Endothelial cell of umbilical vein (primary cell): ENCODE measurements at regions not wholly inside any gene's neighbourhood (a gene's known extent, or its start where the extent isn't known, plus 50 kb on each side); places are given as distances from the start of the nearest gene placed in this dataset.

ENCODE experiments used
- BruUV-seq: library from RNA; stranded (reverse); fragments of 400-500 nt; replicated peaks from 2 replicates; lab custom pipeline; 2021; lab: Mats Ljungman, UMichigan
- CTCF ChIA-PET: fragments of 300-600, 350-600 bp; sonication (Branson Sonifier 250); formaldehyde crosslinking; loops from one replicate; lab custom pipeline; 2021; ENCODE audit warnings: antibody characterized with exemption, inconsistent platforms; lab: Charles Lee
- POLR2A ChIA-PET: fragments of 300-600, 350-600 bp; sonication (Branson Sonifier 250); formaldehyde crosslinking; loops from one replicate; lab custom pipeline; 2021; ENCODE audit warnings: antibody characterized with exemption, inconsistent platforms; lab: Charles Lee
- DNase-seq: peaks from one replicate; pipeline ENCODE4 v3.0.0-alpha.2; 2011; ENCODE audit warnings: low read depth, low spot score
- FAIRE-seq: peaks from 2 replicates; lab custom pipeline; 2011; peaks lifted over from hg19 to GRCh38; lab: Jason Lieb, UNC
- H2AFZ ChIP-seq: 2 replicates; pipeline ENCODE4 v1.6.0; 2012; ENCODE audit warnings: low read depth, low read length, control low read depth, inconsistent platforms
- H3K27ac ChIP-seq: 2 replicates; pipeline ENCODE4 v1.5.1; 2011; ENCODE audit warnings: low read depth, mild to moderate bottlenecking, control low read depth, low read length, moderate library complexity; ENCODE audit not compliant: insufficient read depth
- H3K27me3 ChIP-seq, 2 experiments: 2 replicates each; pipeline versions ENCODE4 v1.6.0 to v1.6.1; 2011; ENCODE audit warnings: low read length in 2 of 2, mixed read lengths in 1 of 2; ENCODE audit not compliant: control insufficient read depth in 2 of 2, insufficient read depth in 2 of 2
- H3K36me3 ChIP-seq, 2 experiments: 2 replicates in 1 of 2; 3 replicates in 1 of 2; pipeline ENCODE4 v1.5.1; 2011; ENCODE audit warnings: low read length in 2 of 2, mild to moderate bottlenecking in 1 of 2, moderate library complexity in 1 of 2; ENCODE audit not compliant: control insufficient read depth in 2 of 2, insufficient read depth in 2 of 2; ENCODE audit errors: extremely low read depth in 1 of 2
- H3K4me1 ChIP-seq: 3 replicates; pipeline ENCODE4 v1.5.1; 2011; ENCODE audit warnings: mild to moderate bottlenecking, low read length; ENCODE audit not compliant: control insufficient read depth, insufficient read depth; ENCODE audit errors: extremely low read depth
- H3K4me2 ChIP-seq: 2 replicates; pipeline ENCODE4 v1.6.1; 2011; ENCODE audit warnings: low read length, control low read depth, mixed read lengths; ENCODE audit not compliant: insufficient read depth
- H3K4me3 ChIP-seq, 3 experiments: fragments of 200-600 bp in 1 of 3; sonication (generic), shearing (Covaris generic) in 1 of 3; replicated peaks in 1 of 3; 2 replicates each; pipeline ENCODE4 v1.5.1; 2011 to 2016; ENCODE audit warnings: control low read depth in 3 of 3, low read length in 3 of 3, mild to moderate bottlenecking in 2 of 3, inconsistent platforms in 1 of 3, low read depth in 1 of 3, moderate library complexity in 1 of 3; ENCODE audit not compliant: insufficient read depth in 1 of 3
- H3K79me2 ChIP-seq: 2 replicates; pipeline ENCODE4 v1.6.0; 2012; ENCODE audit warnings: low read length, inconsistent platforms; ENCODE audit not compliant: control insufficient read depth, insufficient read depth
- H3K9ac ChIP-seq: replicated peaks from 2 replicates; pipeline ENCODE3; 2011; ENCODE audit warnings: low read length, control low read depth; ENCODE audit not compliant: insufficient read depth; ENCODE audit errors: extremely low read depth
- H3K9me1 ChIP-seq: replicated peaks from 3 replicates; pipeline ENCODE4 v1.6.0; 2011; ENCODE audit warnings: mild to moderate bottlenecking, low read length; ENCODE audit not compliant: control insufficient read depth, insufficient read depth; ENCODE audit errors: extremely low read depth
- H3K9me3 ChIP-seq: replicated peaks from 2 replicates; pipeline ENCODE4 v1.5.1; 2012; ENCODE audit warnings: low read length, inconsistent platforms; ENCODE audit not compliant: control insufficient read depth, insufficient read depth
- H4K20me1 ChIP-seq: replicated peaks from 2 replicates; pipeline ENCODE3; 2011; ENCODE audit warnings: mild to moderate bottlenecking, low read length; ENCODE audit not compliant: control insufficient read depth, insufficient read depth; ENCODE audit errors: extremely low read depth
- CTCF ChIP-seq, 2 donors: IDR thresholded peaks; 1 replicate in 1 of 2; 2 replicates in 1 of 2; pipeline ENCODE4 v1.5.1; 2011; ENCODE audit warnings: low read length in 2 of 2, mild to moderate bottlenecking in 2 of 2, moderate library complexity in 2 of 2, control low read depth in 1 of 2, inconsistent platforms in 1 of 2, low read depth in 1 of 2; ENCODE audit not compliant: insufficient read depth in 1 of 2; ENCODE audit errors: extremely low read depth in 1 of 2
- EZH2 ChIP-seq: IDR thresholded peaks from 2 replicates; pipeline ENCODE4 v1.6.1; 2012; ENCODE audit warnings: borderline replicate concordance, low read depth, mild to moderate bottlenecking, moderate library complexity, low read length, inconsistent platforms; ENCODE audit not compliant: severe bottlenecking
- FOS ChIP-seq: IDR thresholded peaks from 2 replicates; pipeline ENCODE4 v1.6.1; 2011; ENCODE audit warnings: mild to moderate bottlenecking, low read length, moderate library complexity, borderline replicate concordance; ENCODE audit not compliant: insufficient read depth
- GATA2 ChIP-seq: IDR thresholded peaks from 2 replicates; pipeline ENCODE4 v1.7.0; 2011; ENCODE audit warnings: low read depth, mild to moderate bottlenecking, moderate library complexity, mixed read lengths, low read length; ENCODE audit not compliant: insufficient read length, insufficient read depth
- JUN ChIP-seq: IDR thresholded peaks from 2 replicates; pipeline ENCODE4 v1.6.1; 2011; ENCODE audit warnings: borderline replicate concordance, low read depth; ENCODE audit not compliant: insufficient read length, insufficient read depth
- MAX ChIP-seq: IDR thresholded peaks from 2 replicates; pipeline ENCODE4 v1.6.1; 2011; ENCODE audit not compliant: insufficient read depth, insufficient read length
- MYC ChIP-seq: IDR thresholded peaks from one replicate; pipeline ENCODE4 v1.6.1; 2011; ENCODE audit warnings: mild to moderate bottlenecking, low read depth, low read length
- POLR2A ChIP-seq: IDR thresholded peaks from 2 replicates; pipeline ENCODE4 v1.6.1; 2012; ENCODE audit warnings: low read depth, mild to moderate bottlenecking, control low read depth, low read length
- POLR2AphosphoS5 ChIP-seq: IDR thresholded peaks from 2 replicates; pipeline ENCODE4 v1.6.1; 2012; ENCODE audit warnings: low read depth, mild to moderate bottlenecking, control low read depth, low read length, moderate library complexity; ENCODE audit not compliant: insufficient read depth
- dilution Hi-C: fragments of 300-500 bp; cut with MboI; formaldehyde crosslinking; loops from one replicate; pipeline ENCODE4 v1.15.0; 2019; ENCODE audit warnings: low sequenced_read_pairs; ENCODE audit not compliant: extremely low pct_ligation_motif_present
- intact Hi-C: fragments of 100-400 bp; cut with micrococcal nuclease; formaldehyde crosslinking; loops from one replicate; pipeline ENCODE4 v1.10.0; 2022

- Histone ChIP-seq H3K27me3 (no peaks in the 10 kb centered on the region), H3K36me3 (no peaks in the 10 kb centered on the region), H3K9ac (no peak overlapping the region), H3K9me1 (no peaks in the 10 kb centered on the region), H2AFZ (no peak overlapping the region), H3K4me3 (no peak overlapping the region), H4K20me1 (no peaks in the 10 kb centered on the region), H3K4me2 (no peak overlapping the region), H3K27ac (no peak overlapping the region), H3K4me1 (no peaks in the 10 kb centered on the region), H3K79me2 (no peaks in the 10 kb centered on the region), H3K9me3 (no peaks in the 10 kb centered on the region)
- dilution Hi-C loops (no loop called here), intact Hi-C loops (no loop called here)
- POLR2A ChIA-PET = no interaction called here
- DNase-seq = no peak
- no peak for FAIRE-seq
- no TSS peak for BruUV-seq
- TF ChIP-seq MAX (no peak), JUN (no peak), GATA2 (no peak), POLR2A (no peak), POLR2AphosphoS5 (no peak), MYC (no peak), EZH2 (no peak)
- CTCF ChIA-PET = no interaction called here
These were observed 607.5 kb upstream of the DPPA4 start for GRCh38 chr3:109944836-109945235.

GRCh38 chr3:109952924-109953323 is 615.6 kb upstream of the DPPA4 start:
- no peaks in the 10 kb centered on the region for H3K9me1 ChIP-seq
- no peaks in the 10 kb centered on the region for H3K27me3 ChIP-seq
- H3K27ac ChIP-seq = no peak overlapping the region
- FAIRE-seq = no peak
- H2AFZ ChIP-seq = no peak overlapping the region
- DNase-seq = no peak
- dilution Hi-C loops (no loop called here), intact Hi-C loops (no loop called here)
- H4K20me1 ChIP-seq = no peaks in the 10 kb centered on the region
- no peaks in the 10 kb centered on the region for H3K9me3 ChIP-seq
- POLR2A ChIA-PET = no interaction called here
- TF ChIP-seq POLR2A (no peak), GATA2 (no peak), JUN (no peak), CTCF (IDR thresholded peaks at IDR 0.05; ENCODE audit: extremely low read depth in 1 of 2, insufficient read depth in 1 of 2, low read depth in 1 of 2, low read length in 2 of 2) (no peak), MAX (no peak), MYC (no peak), EZH2 (no peak), FOS (no peak), POLR2AphosphoS5 (no peak)
- H3K79me2 ChIP-seq = no peaks in the 10 kb centered on the region
- H3K4me2 ChIP-seq = no peak overlapping the region
- H3K9ac ChIP-seq = no peak overlapping the region
- CTCF ChIA-PET = no interaction called here
- H3K4me1 ChIP-seq = no peaks in the 10 kb centered on the region
- no peak overlapping the region for H3K4me3 ChIP-seq
- no TSS peak for BruUV-seq
- no peaks in the 10 kb centered on the region for H3K36me3 ChIP-seq
